NCI-H2107 treated with DMSO at 0.1 percent for 48 hours (cell line): ENCODE measurements at regions not wholly inside any gene's neighbourhood (a gene's known extent, or its start where the extent isn't known, plus 50 kb on each side); places are given as distances from the start of the nearest gene placed in this dataset.

Experiments
- DNase-seq: peaks from one replicate; lab custom pipeline; 2025; ENCODE audit not compliant: unreplicated experiment; lab: John Stamatoyannopoulos, UW

DNA sequence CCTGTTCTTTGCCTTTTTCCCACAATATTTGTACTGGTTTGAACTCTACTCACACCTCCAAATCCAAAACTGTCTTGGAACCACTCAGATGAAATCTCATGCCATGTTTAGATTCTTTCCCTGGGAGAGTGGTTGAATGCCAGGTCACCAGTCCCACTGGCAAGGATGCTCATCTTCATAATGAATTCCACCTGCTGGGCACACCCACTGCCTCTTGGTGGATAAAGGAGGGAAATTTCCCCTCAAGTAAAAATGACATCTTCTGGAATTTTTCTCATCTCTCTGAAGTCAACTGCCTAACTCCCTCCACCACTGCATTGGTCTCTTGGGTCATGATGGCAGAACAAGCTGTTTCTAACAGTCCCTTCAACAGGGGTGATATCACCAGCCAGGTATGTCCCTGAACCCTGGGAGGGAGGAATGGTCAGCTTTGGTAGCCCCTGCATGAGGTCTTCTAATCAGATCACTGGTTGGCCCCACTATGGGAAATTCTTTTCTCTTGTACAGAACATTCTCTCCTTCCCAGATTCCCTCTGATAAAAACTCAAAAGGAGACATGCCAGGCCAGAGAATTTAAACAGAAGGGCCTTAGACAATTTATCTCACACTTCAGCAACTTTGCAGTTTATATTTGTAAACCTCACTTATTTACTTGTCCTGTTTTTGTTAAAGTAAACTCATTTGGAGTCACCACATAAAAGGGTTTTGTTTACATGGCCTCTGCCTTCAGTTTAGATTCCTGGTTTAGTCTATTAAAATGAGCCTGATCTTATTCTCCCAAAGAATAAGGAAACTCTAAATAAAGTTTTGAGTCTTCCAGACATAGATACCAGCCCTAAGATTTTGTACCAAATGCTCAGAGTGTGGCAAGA, 143.4 kb downstream of the WNT5A start:
- DNase-seq: no peak

DNA sequence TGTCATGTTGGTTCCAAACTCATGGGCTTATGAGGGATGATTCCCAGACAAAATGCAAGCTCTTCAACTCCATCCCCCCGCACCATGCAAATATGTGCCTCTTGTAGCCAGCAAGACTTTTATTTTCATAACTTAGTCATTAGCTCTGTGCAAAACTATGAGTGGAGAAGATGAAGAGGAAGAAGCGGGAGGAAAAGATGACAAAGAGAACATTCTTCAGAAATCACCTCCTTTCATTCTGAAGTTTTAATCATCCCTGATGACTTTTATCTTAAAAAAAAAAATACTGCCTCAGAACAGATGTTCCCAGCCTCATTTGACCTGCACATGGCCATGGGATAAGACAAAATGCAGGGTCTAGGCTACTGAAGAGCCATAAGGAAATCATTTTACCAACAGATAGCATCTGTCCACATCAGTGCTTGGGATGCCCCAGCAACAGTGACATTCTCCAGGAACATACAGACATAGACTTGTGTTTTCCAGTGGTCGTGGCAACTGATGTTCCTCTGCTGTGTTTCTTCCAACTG, 145.5 kb downstream of the WNT5A start:
- no peak for DNase-seq

DNA sequence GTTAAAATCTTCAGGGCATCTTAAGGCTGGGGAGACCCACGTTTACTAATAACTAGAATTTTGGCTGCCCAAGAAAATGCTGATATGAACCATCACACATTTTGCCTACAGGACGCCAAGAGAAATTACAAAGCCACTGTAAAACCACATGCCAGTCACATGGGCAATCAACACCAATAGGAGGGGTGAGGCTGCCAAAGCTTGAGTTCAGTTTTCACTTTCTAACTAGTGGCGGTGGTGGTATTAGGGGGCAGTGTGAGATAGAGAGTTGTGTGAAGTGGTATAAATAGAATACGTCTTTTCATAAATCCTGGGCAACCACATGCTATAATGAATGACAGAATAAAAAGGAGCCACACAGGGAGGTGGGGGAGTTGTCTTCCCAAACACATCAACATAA, 147.3 kb downstream of the WNT5A start:
- DNase-seq: no peak

GRCh38 chr3:55339390-55339789, 147.7 kb downstream of the WNT5A start:
- DNase-seq: no peak

DNA sequence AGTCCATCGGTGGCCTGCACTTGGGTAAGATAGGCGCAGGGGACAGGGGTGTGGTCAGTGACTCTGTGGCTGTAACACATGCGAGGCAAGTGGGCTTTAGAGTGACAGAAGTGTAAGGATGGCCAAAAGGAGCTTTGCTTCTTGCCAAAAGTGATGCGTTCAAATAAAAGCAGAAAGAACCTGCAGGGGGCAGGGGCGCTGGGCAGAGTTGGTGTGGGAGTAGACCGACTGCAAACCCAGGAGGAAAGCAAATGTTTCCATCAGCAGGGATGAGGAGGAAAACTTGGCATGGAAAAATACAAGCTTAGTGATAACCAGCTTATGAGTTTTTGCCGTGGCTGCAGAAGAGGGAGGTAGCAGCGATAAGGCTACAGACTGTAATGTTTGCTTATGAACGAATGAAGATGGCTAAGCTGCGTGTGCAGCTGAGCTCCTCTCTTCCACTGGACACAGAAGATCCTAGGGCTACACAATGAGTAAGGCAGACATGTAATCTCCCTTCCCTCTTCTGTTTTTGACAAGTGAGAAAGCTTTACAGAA, 149.4 kb downstream of the WNT5A start:
- no peak for DNase-seq

DNA sequence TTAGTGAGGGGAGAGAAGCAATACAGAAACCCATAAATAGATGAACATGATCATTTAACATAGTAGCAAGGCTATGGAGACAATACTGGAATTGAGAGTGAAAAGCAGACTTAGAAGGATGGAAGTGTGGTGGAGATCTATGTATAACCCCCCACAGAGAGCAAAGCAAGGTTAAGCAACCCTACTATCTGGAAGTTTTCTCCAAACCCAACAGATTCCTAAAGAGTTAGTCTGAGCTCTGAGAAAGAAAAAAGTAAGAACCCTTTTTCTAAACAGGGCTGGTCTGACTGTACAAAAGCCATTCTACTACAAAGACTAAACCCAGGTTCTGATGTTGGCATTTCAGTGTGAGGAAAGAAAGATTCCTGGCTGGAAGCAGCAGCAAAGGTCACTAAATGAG, 153.2 kb downstream of the WNT5A start:
- DNase-seq: no peak

GRCh38 chr3:55333046-55333445, 154.1 kb downstream of the WNT5A start:
- DNase-seq: no peak

- no peak for DNase-seq
These were observed 154.9 kb downstream of the WNT5A start for GRCh38 chr3:55332176-55332575.

GRCh38 chr3:55331524-55331923, 155.6 kb downstream of the WNT5A start:
- no peak for DNase-seq

GRCh38 chr3:55330756-55331155, 156.3 kb downstream of the WNT5A start:
- DNase-seq: no peak

DNA sequence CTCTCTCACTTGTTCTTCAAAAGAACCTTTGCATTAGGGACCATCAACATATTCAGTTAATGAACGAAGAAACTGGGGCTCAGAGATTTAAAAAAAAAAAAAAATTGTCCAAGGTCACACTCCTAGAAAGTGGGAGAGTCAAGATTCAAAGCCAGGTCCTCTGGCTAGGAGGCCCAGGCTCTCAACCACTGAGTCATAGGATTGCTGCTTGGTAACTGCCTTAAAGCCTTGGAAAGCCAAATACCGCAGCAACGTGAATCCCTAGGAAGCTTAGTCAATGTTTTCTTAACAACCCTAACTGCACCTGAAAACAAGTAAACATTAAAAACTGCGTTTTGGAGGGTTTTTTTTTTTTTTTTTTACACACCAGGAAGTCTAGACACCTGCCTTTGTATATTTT, 156.8 kb downstream of the WNT5A start:
- DNase-seq: no peak

GRCh38 chr3:55329849-55330248, 157.3 kb downstream of the WNT5A start:
- no peak for DNase-seq

- no peak for DNase-seq
These were observed 159.8 kb downstream of the WNT5A start for GRCh38 chr3:55327131-55327920.

GRCh38 chr3:55322638-55323037, 164.5 kb downstream of the WNT5A start:
- DNase-seq: no peak

GRCh38 chr3:55320928-55321327, 166.2 kb downstream of the WNT5A start:
- DNase-seq: no peak

DNA sequence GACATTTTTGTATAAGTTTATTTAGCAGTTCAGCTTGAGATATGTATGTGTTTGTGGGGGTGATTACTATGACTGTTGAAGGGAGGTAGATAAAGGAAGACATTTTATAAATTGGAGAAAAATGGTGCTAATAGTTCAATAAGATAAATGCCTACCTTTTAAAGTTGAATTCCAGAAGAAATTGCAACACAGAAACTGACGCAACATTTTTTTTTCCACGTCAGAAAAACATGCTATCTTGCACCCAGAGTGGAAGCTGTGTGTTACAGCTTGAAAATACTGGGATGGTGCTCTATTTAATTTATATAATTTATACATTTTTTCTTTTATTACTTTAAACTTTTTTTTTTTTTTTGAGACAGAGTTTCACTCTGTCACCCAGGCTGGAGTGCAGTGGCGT, 171.7 kb downstream of the WNT5A start:
- no peak for DNase-seq

- DNase-seq: no peak
These were observed 173.4 kb downstream of the WNT5A start for GRCh38 chr3:55313666-55314065.

- DNase-seq: no peak
These were observed 177.8 kb downstream of the WNT5A start for GRCh38 chr3:55309336-55309735.

DNA sequence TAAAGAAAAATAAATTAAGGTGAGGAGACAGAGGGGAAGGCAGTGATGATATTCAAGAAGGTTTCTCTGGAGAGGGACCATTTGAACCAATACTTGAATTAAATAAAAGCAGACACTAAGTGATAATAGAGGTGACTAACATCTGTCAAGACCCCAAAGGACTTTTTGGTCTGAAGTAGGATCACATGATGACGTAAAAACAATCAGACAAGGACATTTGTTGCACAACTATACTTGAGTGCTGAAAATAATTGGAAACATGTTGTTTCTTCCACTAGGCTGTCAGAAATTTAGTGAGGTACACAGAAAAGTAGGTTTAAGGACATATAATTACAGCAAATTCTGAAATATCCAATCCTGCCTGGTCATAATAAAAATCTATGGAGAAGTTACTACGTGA, 179.5 kb downstream of the WNT5A start:
- DNase-seq: no peak

GRCh38 chr3:55305696-55306485, 181.2 kb downstream of the WNT5A start:
- DNase-seq: no peak

DNA sequence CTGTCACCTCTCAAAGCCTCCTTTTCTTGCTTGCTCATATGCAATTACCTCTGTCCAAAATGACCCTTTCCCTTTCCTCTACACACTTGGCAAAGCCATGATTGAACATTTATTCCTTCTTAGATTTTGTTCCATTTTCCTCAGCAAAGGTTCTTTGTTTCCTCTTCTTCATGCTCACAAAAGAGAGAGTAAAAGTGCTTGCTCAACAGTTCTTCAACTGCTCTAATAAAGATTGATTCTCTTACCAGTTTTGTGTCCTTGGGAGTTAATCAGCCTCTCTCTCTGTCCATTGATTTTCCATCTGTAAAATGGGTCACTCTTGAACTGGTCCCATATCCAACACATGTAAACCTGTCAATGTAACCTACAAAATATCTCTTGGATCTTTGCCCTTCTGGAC, 186.4 kb downstream of the WNT5A start:
- DNase-seq: no peak
